ENCODE measurements at regions not wholly inside any gene's neighbourhood (a gene's known extent, or its start where the extent isn't known, plus 50 kb on each side); places are given as distances from the start of the nearest gene placed in this dataset.

DNA sequence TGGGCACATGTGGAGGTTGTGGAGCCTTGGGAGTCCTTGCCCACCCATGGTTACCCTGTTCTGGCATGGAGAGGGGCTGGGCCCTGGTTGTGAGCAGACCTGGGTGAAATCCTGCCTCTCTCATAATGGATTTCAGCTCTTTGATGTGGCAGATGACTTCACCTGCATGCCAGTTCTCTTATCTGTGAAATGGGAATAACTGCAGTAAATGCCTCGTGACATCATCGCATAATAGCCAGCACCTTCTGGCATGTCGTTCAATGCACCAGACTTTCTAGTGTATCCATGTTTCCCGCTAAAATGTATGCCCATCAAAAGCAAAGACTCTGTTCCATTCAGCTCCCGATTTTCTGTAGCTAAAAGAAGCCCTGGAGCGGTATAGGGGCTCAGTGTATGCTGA, 197.6 kb downstream of the MAF start:
- Histone ChIP-seq H3K4me3 (no peak overlapping the region), H3F3A (replicated peaks; ENCODE audit: low read depth) (no peaks in the 10 kb centered on the region), H3K36me3 (ENCODE audit: insufficient read depth) (no peaks in the 10 kb centered on the region), H3K27me3 (ENCODE audit: insufficient read depth) (no peaks in the 10 kb centered on the region), H3K4me1 (ENCODE audit: insufficient read depth) (no peaks in the 10 kb centered on the region; the same call in 1 of the 2 replicates), H3K4me2 (no peak overlapping the region), H4K20me1 (replicated peaks; ENCODE audit: insufficient read depth) (no peaks in the 10 kb centered on the region), H3K79me2 (replicated peaks; ENCODE audit: insufficient read depth) (no peaks in the 10 kb centered on the region), H2AFZ (no peak overlapping the region), H3K27ac (ENCODE audit: low read depth) (no peak overlapping the region), H3K9me2 (ENCODE audit: insufficient read depth) (peaks cover 4% of the 10 kb centered on the region; the same call in 1 of the 2 replicates)
- no peaks in the 10 kb centered on the region; the same call in 2 of the 3 replicates for H3K36me3 Mint-ChIP-seq (ENCODE audit: low read depth)
- H3K27ac Mint-ChIP-seq: no peak overlapping the region
- H3K4me3 Mint-ChIP-seq: no peak overlapping the region
- peaks cover 7% of the 10 kb centered on the region for H3K4me1 Mint-ChIP-seq
- H3K9me3 Mint-ChIP-seq: peaks cover 14% of the 10 kb centered on the region; the same call in 2 of the 3 replicates
- DNase-seq (ENCODE audit: low spot score): no peak
- peaks cover 7% of the 10 kb centered on the region for H3K27me3 Mint-ChIP-seq (ENCODE audit: insufficient read depth, low read depth, poor library complexity)
- no peak for TF ChIP-seq ZNF331 (CRISPR knock-in tag; IDR thresholded peaks at IDR 0.05; ENCODE audit: low read depth)
- TF ChIP-seq, protein P1, sequence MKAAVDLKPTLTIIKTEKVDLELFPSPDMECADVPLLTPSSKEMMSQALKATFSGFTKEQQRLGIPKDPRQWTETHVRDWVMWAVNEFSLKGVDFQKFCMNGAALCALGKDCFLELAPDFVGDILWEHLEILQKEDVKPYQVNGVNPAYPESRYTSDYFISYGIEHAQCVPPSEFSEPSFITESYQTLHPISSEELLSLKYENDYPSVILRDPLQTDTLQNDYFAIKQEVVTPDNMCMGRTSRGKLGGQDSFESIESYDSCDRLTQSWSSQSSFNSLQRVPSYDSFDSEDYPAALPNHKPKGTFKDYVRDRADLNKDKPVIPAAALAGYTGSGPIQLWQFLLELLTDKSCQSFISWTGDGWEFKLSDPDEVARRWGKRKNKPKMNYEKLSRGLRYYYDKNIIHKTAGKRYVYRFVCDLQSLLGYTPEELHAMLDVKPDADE (IDR thresholded peaks at IDR 0.05): no peak
- no peak for TF ChIP-seq CREB1 (CRISPR knock-in tag; IDR thresholded peaks at IDR 0.05; ENCODE audit: low read depth)
- TF ChIP-seq, protein P2, sequence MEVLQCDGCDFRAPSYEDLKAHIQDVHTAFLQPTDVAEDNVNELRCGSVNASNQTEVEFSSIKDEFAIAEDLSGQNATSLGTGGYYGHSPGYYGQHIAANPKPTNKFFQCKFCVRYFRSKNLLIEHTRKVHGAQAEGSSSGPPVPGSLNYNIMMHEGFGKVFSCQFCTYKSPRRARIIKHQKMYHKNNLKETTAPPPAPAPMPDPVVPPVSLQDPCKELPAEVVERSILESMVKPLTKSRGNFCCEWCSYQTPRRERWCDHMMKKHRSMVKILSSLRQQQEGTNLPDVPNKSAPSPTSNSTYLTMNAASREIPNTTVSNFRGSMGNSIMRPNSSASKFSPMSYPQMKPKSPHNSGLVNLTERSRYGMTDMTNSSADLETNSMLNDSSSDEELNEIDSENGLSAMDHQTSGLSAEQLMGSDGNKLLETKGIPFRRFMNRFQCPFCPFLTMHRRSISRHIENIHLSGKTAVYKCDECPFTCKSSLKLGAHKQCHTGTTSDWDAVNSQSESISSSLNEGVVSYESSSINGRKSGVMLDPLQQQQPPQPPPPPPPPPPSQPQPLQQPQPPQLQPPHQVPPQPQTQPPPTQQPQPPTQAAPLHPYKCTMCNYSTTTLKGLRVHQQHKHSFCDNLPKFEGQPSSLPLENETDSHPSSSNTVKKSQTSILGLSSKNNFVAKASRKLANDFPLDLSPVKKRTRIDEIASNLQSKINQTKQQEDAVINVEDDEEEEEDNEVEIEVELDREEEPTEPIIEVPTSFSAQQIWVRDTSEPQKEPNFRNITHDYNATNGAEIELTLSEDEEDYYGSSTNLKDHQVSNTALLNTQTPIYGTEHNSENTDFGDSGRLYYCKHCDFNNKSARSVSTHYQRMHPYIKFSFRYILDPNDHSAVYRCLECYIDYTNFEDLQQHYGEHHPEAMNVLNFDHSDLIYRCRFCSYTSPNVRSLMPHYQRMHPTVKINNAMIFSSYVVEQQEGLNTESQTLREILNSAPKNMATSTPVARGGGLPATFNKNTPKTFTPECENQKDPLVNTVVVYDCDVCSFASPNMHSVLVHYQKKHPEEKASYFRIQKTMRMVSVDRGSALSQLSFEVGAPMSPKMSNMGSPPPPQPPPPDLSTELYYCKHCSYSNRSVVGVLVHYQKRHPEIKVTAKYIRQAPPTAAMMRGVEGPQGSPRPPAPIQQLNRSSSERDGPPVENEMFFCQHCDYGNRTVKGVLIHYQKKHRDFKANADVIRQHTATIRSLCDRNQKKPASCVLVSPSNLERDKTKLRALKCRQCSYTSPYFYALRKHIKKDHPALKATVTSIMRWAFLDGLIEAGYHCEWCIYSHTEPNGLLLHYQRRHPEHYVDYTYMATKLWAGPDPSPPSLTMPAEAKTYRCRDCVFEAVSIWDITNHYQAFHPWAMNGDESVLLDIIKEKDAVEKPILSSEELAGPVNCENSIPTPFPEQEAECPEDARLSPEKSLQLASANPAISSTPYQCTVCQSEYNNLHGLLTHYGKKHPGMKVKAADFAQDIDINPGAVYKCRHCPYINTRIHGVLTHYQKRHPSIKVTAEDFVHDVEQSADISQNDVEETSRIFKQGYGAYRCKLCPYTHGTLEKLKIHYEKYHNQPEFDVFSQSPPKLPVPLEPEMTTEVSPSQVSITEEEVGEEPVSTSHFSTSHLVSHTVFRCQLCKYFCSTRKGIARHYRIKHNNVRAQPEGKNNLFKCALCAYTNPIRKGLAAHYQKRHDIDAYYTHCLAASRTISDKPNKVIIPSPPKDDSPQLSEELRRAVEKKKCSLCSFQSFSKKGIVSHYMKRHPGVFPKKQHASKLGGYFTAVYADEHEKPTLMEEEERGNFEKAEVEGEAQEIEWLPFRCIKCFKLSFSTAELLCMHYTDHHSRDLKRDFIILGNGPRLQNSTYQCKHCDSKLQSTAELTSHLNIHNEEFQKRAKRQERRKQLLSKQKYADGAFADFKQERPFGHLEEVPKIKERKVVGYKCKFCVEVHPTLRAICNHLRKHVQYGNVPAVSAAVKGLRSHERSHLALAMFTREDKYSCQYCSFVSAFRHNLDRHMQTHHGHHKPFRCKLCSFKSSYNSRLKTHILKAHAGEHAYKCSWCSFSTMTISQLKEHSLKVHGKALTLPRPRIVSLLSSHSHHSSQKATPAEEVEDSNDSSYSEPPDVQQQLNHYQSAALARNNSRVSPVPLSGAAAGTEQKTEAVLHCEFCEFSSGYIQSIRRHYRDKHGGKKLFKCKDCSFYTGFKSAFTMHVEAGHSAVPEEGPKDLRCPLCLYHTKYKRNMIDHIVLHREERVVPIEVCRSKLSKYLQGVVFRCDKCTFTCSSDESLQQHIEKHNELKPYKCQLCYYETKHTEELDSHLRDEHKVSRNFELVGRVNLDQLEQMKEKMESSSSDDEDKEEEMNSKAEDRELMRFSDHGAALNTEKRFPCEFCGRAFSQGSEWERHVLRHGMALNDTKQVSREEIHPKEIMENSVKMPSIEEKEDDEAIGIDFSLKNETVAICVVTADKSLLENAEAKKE (CRISPR knock-in tag; IDR thresholded peaks at IDR 0.05): no peak
- no peak for TF ChIP-seq EZH2 (IDR thresholded peaks at IDR 0.05; ENCODE audit: low read depth, unreplicated experiment)
- no peak for TF ChIP-seq STAT1 (IDR thresholded peaks at IDR 0.05; ENCODE audit: unreplicated experiment)
- no peak for TF ChIP-seq EZH2phosphoT487 (IDR thresholded peaks at IDR 0.05; ENCODE audit: unreplicated experiment)
- TF ChIP-seq POLR2AphosphoS5 (IDR thresholded peaks at IDR 0.05; ENCODE audit: low read depth): no peak
- TF ChIP-seq ZNF114 (CRISPR knock-in tag; IDR thresholded peaks at IDR 0.05): no peak
- TF ChIP-seq, protein P3, sequence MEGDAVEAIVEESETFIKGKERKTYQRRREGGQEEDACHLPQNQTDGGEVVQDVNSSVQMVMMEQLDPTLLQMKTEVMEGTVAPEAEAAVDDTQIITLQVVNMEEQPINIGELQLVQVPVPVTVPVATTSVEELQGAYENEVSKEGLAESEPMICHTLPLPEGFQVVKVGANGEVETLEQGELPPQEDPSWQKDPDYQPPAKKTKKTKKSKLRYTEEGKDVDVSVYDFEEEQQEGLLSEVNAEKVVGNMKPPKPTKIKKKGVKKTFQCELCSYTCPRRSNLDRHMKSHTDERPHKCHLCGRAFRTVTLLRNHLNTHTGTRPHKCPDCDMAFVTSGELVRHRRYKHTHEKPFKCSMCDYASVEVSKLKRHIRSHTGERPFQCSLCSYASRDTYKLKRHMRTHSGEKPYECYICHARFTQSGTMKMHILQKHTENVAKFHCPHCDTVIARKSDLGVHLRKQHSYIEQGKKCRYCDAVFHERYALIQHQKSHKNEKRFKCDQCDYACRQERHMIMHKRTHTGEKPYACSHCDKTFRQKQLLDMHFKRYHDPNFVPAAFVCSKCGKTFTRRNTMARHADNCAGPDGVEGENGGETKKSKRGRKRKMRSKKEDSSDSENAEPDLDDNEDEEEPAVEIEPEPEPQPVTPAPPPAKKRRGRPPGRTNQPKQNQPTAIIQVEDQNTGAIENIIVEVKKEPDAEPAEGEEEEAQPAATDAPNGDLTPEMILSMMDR (conservative IDR thresholded peaks at IDR 0.05; ENCODE audit: low read depth in 2 of 2): no peak
- no peak for TF ChIP-seq NANOG (IDR thresholded peaks at IDR 0.05; ENCODE audit: borderline replicate concordance)
- no peak for TF ChIP-seq JUNB (IDR thresholded peaks at IDR 0.05; ENCODE audit: unreplicated experiment)
- TF ChIP-seq, protein P4, sequence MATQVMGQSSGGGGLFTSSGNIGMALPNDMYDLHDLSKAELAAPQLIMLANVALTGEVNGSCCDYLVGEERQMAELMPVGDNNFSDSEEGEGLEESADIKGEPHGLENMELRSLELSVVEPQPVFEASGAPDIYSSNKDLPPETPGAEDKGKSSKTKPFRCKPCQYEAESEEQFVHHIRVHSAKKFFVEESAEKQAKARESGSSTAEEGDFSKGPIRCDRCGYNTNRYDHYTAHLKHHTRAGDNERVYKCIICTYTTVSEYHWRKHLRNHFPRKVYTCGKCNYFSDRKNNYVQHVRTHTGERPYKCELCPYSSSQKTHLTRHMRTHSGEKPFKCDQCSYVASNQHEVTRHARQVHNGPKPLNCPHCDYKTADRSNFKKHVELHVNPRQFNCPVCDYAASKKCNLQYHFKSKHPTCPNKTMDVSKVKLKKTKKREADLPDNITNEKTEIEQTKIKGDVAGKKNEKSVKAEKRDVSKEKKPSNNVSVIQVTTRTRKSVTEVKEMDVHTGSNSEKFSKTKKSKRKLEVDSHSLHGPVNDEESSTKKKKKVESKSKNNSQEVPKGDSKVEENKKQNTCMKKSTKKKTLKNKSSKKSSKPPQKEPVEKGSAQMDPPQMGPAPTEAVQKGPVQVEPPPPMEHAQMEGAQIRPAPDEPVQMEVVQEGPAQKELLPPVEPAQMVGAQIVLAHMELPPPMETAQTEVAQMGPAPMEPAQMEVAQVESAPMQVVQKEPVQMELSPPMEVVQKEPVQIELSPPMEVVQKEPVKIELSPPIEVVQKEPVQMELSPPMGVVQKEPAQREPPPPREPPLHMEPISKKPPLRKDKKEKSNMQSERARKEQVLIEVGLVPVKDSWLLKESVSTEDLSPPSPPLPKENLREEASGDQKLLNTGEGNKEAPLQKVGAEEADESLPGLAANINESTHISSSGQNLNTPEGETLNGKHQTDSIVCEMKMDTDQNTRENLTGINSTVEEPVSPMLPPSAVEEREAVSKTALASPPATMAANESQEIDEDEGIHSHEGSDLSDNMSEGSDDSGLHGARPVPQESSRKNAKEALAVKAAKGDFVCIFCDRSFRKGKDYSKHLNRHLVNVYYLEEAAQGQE (IDR thresholded peaks at IDR 0.05; ENCODE audit: unreplicated experiment): no peak
- ATAC-seq: no peak
